ENCODE measurements at regions not wholly inside any gene's neighbourhood (a gene's known extent, or its start where the extent isn't known, plus 50 kb on each side); places are given as distances from the start of the nearest gene placed in this dataset.

GRCh38 chr9:89862316-89862715 is 257.5 kb downstream of the GADD45G start:
- no peak for DNase-seq (ENCODE audit: low read depth)
- no peak for TF ChIP-seq CTCF (IDR thresholded peaks at IDR 0.05; ENCODE audit: low read length, missing control alignments)
- H3K4me3 ChIP-seq (replicated peaks; ENCODE audit: low read depth, low read length): no peak overlapping the region

GRCh38 chr9:89863141-89863540 is 258.3 kb downstream of the GADD45G start:
- no peak overlapping the region for H3K4me3 ChIP-seq (replicated peaks; ENCODE audit: low read depth, low read length)
- TF ChIP-seq CTCF (IDR thresholded peaks at IDR 0.05; ENCODE audit: low read length, missing control alignments): no peak
- DNase-seq (ENCODE audit: low read depth): no peak

GRCh38 chr9:89863837-89864236 is 259.0 kb downstream of the GADD45G start:
- no peak overlapping the region for H3K4me3 ChIP-seq (replicated peaks; ENCODE audit: low read depth, low read length)
- TF ChIP-seq CTCF (IDR thresholded peaks at IDR 0.05; ENCODE audit: low read length, missing control alignments): no peak
- no peak for DNase-seq (ENCODE audit: low read depth)

GRCh38 chr9:89864257-89864656 is 259.4 kb downstream of the GADD45G start:
- TF ChIP-seq CTCF (IDR thresholded peaks at IDR 0.05; ENCODE audit: low read length, missing control alignments): no peak
- no peak for DNase-seq (ENCODE audit: low read depth)
- H3K4me3 ChIP-seq (replicated peaks; ENCODE audit: low read depth, low read length): no peak overlapping the region

GRCh38 chr9:89864731-89865130 is 259.9 kb downstream of the GADD45G start:
- no peak for DNase-seq (ENCODE audit: low read depth)
- no peak for TF ChIP-seq CTCF (IDR thresholded peaks at IDR 0.05; ENCODE audit: low read length, missing control alignments)
- H3K4me3 ChIP-seq (replicated peaks; ENCODE audit: low read depth, low read length): no peak overlapping the region

- TF ChIP-seq CTCF (IDR thresholded peaks at IDR 0.05; ENCODE audit: low read length, missing control alignments): no peak
- no peak for DNase-seq (ENCODE audit: low read depth)
- no peak overlapping the region for H3K4me3 ChIP-seq (replicated peaks; ENCODE audit: low read depth, low read length)
Observed at GRCh38 chr9:89865357-89865756, 260.5 kb downstream of the GADD45G start.

- TF ChIP-seq CTCF (IDR thresholded peaks at IDR 0.05; ENCODE audit: low read length, missing control alignments): no peak
- no peak for DNase-seq (ENCODE audit: low read depth)
Observed at GRCh38 chr9:89865981-89866380, 261.2 kb downstream of the GADD45G start.

More at GRCh38 chr9:89865981-89866380, 261.2 kb downstream of the GADD45G start:
- H3K4me3 ChIP-seq (replicated peaks; ENCODE audit: low read depth, low read length): no peak overlapping the region
